Cardiac muscle cell (in vitro differentiated cells and primary cell): ENCODE measurements at regions not wholly inside any gene's neighbourhood (a gene's known extent, or its start where the extent isn't known, plus 50 kb on each side); places are given as distances from the start of the nearest gene placed in this dataset.

ENCODE experiments used
- DNase-seq, 2 donors: peaks; one replicate each; pipeline versions ENCODE4 v3.0.0 to v3.0.0-alpha.2; 2010 to 2017; ENCODE audit warnings: low read depth in 1 of 2, low spot score in 1 of 2
- H3K27ac ChIP-seq: fragments of 200-600 bp; sonication (generic); 2 replicates; pipeline ENCODE4 v1.5.1; 2016
- H3K27me3 ChIP-seq: fragments of 200-600 bp; sonication (generic); 2 replicates; pipeline ENCODE4 v1.6.0; 2016; ENCODE audit warnings: control low read depth
- H3K36me3 ChIP-seq: fragments of 200-600 bp; sonication (generic); 2 replicates; pipeline ENCODE4 v1.5.1; 2016; ENCODE audit warnings: control low read depth
- H3K4me1 ChIP-seq: fragments of 200-600 bp; sonication (generic); 2 replicates; pipeline ENCODE4 v1.8.1; 2017; ENCODE audit warnings: low read depth, mild to moderate bottlenecking, mixed run types
- H3K4me3 ChIP-seq: fragments of 200-600 bp; sonication (generic); 2 replicates; pipeline ENCODE4 v1.5.1; 2016; ENCODE audit warnings: mild to moderate bottlenecking
- H3K9me3 ChIP-seq: fragments of 200-600 bp; sonication (generic); 2 replicates; pipeline ENCODE4 v1.5.1; 2017; ENCODE audit warnings: low read depth, mild to moderate bottlenecking, control low read depth
- CTCF ChIP-seq: IDR thresholded peaks from 2 replicates; pipeline ENCODE4 v1.5.1; 2012; ENCODE audit warnings: low read depth, mild to moderate bottlenecking, low read length

- no peaks in the 10 kb centered on the region for H3K9me3 ChIP-seq
- H3K4me1 ChIP-seq = peaks cover 41% of the 10 kb centered on the region
- H3K27me3 ChIP-seq = no peaks in the 10 kb centered on the region
- no peak overlapping the region for H3K4me3 ChIP-seq
- no peak for TF ChIP-seq CTCF
- no peak overlapping the region for H3K27ac ChIP-seq
- no peaks in the 10 kb centered on the region for H3K36me3 ChIP-seq
- no peak for DNase-seq
Measured at GRCh38 chr2:134203175-134203574, 50.7 kb upstream of the MGAT5 start.
